MM.1S (cell line): ENCODE measurements at regions not wholly inside any gene's neighbourhood (a gene's known extent, or its start where the extent isn't known, plus 50 kb on each side); places are given as distances from the start of the nearest gene placed in this dataset.

Source experiments
- CTCF ChIP-seq: fragments of 300-600 bp; sonication (generic); IDR thresholded peaks from 2 replicates; pipeline ENCODE4 v1.5.1; 2016; ENCODE audit warnings: antibody characterized with exemption, low read length, mixed read lengths
- EZH2 ChIP-seq: fragments of 300-600 bp; sonication (generic); optimal IDR thresholded peaks from 2 replicates; pipeline ENCODE3; 2017; ENCODE audit warnings: low read depth, mild to moderate bottlenecking, antibody characterized with exemption, low read length, mixed read lengths
- EZH2phosphoT487 ChIP-seq: fragments of 300-600 bp; sonication (generic); IDR thresholded peaks from 2 replicates; pipeline ENCODE4 v1.6.1; 2018; ENCODE audit warnings: antibody characterized with exemption, low read length

GRCh38 chr5:113950186-113950585 lies 411.7 kb upstream of the KCNN2 start:
- TF ChIP-seq CTCF (no peak), EZH2 (no peak), EZH2phosphoT487 (no peak)
